Fibroblast of gingiva (primary cell): ENCODE measurements at regions not wholly inside any gene's neighbourhood (a gene's known extent, or its start where the extent isn't known, plus 50 kb on each side); places are given as distances from the start of the nearest gene placed in this dataset.
"Not testable (repeated sequence)": the region's sequence is repeated elsewhere in the genome, so short reads cannot be mapped to it uniquely, and the experiment has no call there.

ENCODE experiments used
- DNase-seq: peaks from one replicate; pipeline ENCODE4 v3.0.0-alpha.2; 2011; ENCODE audit warnings: low read depth

GRCh38 chr3:16077146-16077545, 97.3 kb upstream of the GALNT15 start:
- not testable (repeated sequence) for DNase-seq

- DNase-seq: not testable (repeated sequence)
These were observed 96.8 kb upstream of the GALNT15 start for GRCh38 chr3:16077681-16078080.

- DNase-seq: peak; percentile 29
These were observed 95.0 kb upstream of the GALNT15 start for GRCh38 chr3:16079519-16079918.

- DNase-seq: no peak
These were observed 92.8 kb upstream of the GALNT15 start for GRCh38 chr3:16081661-16082060.

- peak; percentile 41 for DNase-seq
These were observed 89.6 kb upstream of the GALNT15 start for GRCh38 chr3:16084887-16085286.

- DNase-seq: peak; percentile 29
These were observed 89.1 kb upstream of the GALNT15 start for GRCh38 chr3:16085410-16085809.

- DNase-seq: no peak
These were observed 88.4 kb upstream of the GALNT15 start for GRCh38 chr3:16085884-16086608.

- DNase-seq: no peak
These were observed 87.8 kb upstream of the GALNT15 start for GRCh38 chr3:16086690-16087089.

GRCh38 chr3:16088496-16088895, 86.0 kb upstream of the GALNT15 start:
- no peak for DNase-seq

GRCh38 chr3:16089521-16089920, 85.0 kb upstream of the GALNT15 start:
- no peak for DNase-seq

- DNase-seq: peak; percentile 96
These were observed 84.5 kb upstream of the GALNT15 start for GRCh38 chr3:16090024-16090423.

- peak; percentile 34 for DNase-seq
These were observed 83.8 kb upstream of the GALNT15 start for GRCh38 chr3:16090706-16091105.

GRCh38 chr3:16092923-16093322, 81.6 kb upstream of the GALNT15 start:
- no peak for DNase-seq

- no peak for DNase-seq
These were observed 72.9 kb upstream of the GALNT15 start for GRCh38 chr3:16101295-16102186.

- DNase-seq: no peak
These were observed 72.3 kb upstream of the GALNT15 start for GRCh38 chr3:16102187-16102561.

GRCh38 chr3:16102905-16103364, 71.5 kb upstream of the GALNT15 start:
- peak; percentile 65 for DNase-seq

GRCh38 chr3:16103472-16103871, 71.0 kb upstream of the GALNT15 start:
- peak; percentile 86 for DNase-seq

GRCh38 chr3:16104156-16104555, 70.3 kb upstream of the GALNT15 start:
- DNase-seq: no peak

- DNase-seq: no peak
These were observed 68.4 kb upstream of the GALNT15 start for GRCh38 chr3:16106050-16106449.

GRCh38 chr3:16108424-16108823, 66.1 kb upstream of the GALNT15 start:
- no peak for DNase-seq

- DNase-seq: no peak
These were observed 64.6 kb upstream of the GALNT15 start for GRCh38 chr3:16109929-16110328.

- DNase-seq: peak; percentile 46
These were observed 61.5 kb upstream of the GALNT15 start for GRCh38 chr3:16112910-16113504.

GRCh38 chr3:16113704-16114103, 60.8 kb upstream of the GALNT15 start:
- peak; percentile 89 for DNase-seq
